ENCODE measurements at regions not wholly inside any gene's neighbourhood (a gene's known extent, or its start where the extent isn't known, plus 50 kb on each side); places are given as distances from the start of the nearest gene placed in this dataset.

DNA sequence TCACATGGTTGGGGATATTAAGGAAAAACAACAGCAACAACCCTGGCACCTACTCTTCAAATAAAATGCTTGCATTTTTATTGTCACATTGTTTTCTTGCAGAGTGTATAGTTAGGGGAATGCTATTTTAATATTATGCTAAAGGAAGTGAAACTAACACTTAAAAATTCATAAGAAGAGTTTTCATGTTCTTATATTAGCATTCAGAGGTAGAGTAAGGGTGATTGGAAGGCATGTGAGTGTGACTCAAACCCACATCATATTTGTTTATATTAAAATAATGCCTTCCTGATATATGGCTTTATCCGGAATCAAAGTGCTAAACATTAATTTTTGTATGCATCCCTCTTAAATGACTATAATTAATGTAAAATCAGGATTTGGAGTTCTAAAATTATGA, 59.8 kb upstream of the TES start:
- no peaks in the 10 kb centered on the region for H3K27me3 Mint-ChIP-seq (ENCODE audit: unreplicated experiment)
- BruUV-seq (replicated peaks): no TSS peak
- no peaks in the 10 kb centered on the region for H3K36me3 Mint-ChIP-seq (ENCODE audit: insufficient read depth, unreplicated experiment)
- H3K4me1 Mint-ChIP-seq (ENCODE audit: low read depth, unreplicated experiment): no peaks in the 10 kb centered on the region
- H3K9me3 Mint-ChIP-seq (ENCODE audit: low read depth, unreplicated experiment): no peaks in the 10 kb centered on the region
- intact Hi-C loops (cut with micrococcal nuclease; ENCODE audit: unreplicated experiment): no loop called here
- CTCF ChIA-PET: no interaction called here
- no peak overlapping the region for H3K27ac Mint-ChIP-seq (ENCODE audit: unreplicated experiment)
- no peak overlapping the region for H3K4me3 Mint-ChIP-seq (ENCODE audit: low read depth, unreplicated experiment)
- no peak for DNase-seq
- no peak for TF ChIP-seq CTCF (IDR thresholded peaks at IDR 0.05; ENCODE audit: unreplicated experiment)

- intact Hi-C loops (cut with micrococcal nuclease; ENCODE audit: unreplicated experiment): no loop called here
- H3K4me3 Mint-ChIP-seq (ENCODE audit: low read depth, unreplicated experiment): no peak overlapping the region
- CTCF ChIA-PET: no interaction called here
These were observed 58.1 kb upstream of the TES start for GRCh38 chr7:116152276-116152675.

DNA sequence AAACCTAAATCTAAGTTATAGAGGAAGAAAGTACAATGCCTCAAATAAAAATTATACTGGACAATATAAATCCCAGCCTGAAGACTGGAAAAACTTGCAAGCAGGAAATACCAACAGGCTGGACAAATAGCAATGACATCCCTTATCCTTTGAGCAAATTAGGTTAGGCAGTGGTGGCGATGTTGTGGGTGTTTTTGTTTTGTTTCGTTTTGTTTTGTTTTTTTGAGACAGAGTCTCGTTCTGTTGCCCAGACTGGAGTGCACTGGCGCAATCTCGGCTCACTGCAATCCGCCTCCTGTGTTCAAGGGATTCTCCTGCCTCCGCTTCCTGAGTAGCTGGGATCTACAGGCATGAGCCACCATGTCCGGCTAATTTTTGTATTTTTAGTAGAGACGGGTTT, 57.3 kb upstream of the TES start:
- intact Hi-C loops (cut with micrococcal nuclease; ENCODE audit: unreplicated experiment): no loop called here
- H3K27ac Mint-ChIP-seq (ENCODE audit: unreplicated experiment): no peak overlapping the region
- TF ChIP-seq CTCF (IDR thresholded peaks at IDR 0.05; ENCODE audit: unreplicated experiment): no peak
- no peaks in the 10 kb centered on the region for H3K36me3 Mint-ChIP-seq (ENCODE audit: insufficient read depth, unreplicated experiment)
- no peak overlapping the region for H3K4me3 Mint-ChIP-seq (ENCODE audit: low read depth, unreplicated experiment)
- no peaks in the 10 kb centered on the region for H3K4me1 Mint-ChIP-seq (ENCODE audit: low read depth, unreplicated experiment)
- CTCF ChIA-PET: no interaction called here
- no peaks in the 10 kb centered on the region for H3K27me3 Mint-ChIP-seq (ENCODE audit: unreplicated experiment)
- BruUV-seq (replicated peaks): no TSS peak
- no peak for DNase-seq
- H3K9me3 Mint-ChIP-seq (ENCODE audit: low read depth, unreplicated experiment): no peaks in the 10 kb centered on the region

More at GRCh38 chr7:116152276-116152675, 58.1 kb upstream of the TES start:
- BruUV-seq (replicated peaks): no TSS peak
- Mint-ChIP-seq H3K27me3 (ENCODE audit: unreplicated experiment) (no peaks in the 10 kb centered on the region), H3K36me3 (ENCODE audit: insufficient read depth, unreplicated experiment) (no peaks in the 10 kb centered on the region), H3K4me1 (ENCODE audit: low read depth, unreplicated experiment) (no peaks in the 10 kb centered on the region), H3K9me3 (ENCODE audit: low read depth, unreplicated experiment) (no peaks in the 10 kb centered on the region), H3K27ac (ENCODE audit: unreplicated experiment) (no peak overlapping the region)
- no peak for DNase-seq
- no peak for TF ChIP-seq CTCF (IDR thresholded peaks at IDR 0.05; ENCODE audit: unreplicated experiment)

GRCh38 chr7:116159711-116160110, 50.6 kb upstream of the TES start:
- Mint-ChIP-seq H3K9me3 (ENCODE audit: low read depth, unreplicated experiment) (no peaks in the 10 kb centered on the region), H3K36me3 (ENCODE audit: insufficient read depth, unreplicated experiment) (no peaks in the 10 kb centered on the region), H3K27me3 (ENCODE audit: unreplicated experiment) (no peaks in the 10 kb centered on the region), H3K27ac (ENCODE audit: unreplicated experiment) (no peak overlapping the region), H3K4me3 (ENCODE audit: low read depth, unreplicated experiment) (no peak overlapping the region), H3K4me1 (ENCODE audit: low read depth, unreplicated experiment) (peaks cover 11% of the 10 kb centered on the region)
- no peak for DNase-seq
- CTCF ChIA-PET: interaction anchor here (1.1 kb wide), 1 partner anchor 21 kb away, joined by 4 read pairs; no protein-coding TSS in a partner anchor
- BruUV-seq (replicated peaks): no TSS peak
- TF ChIP-seq CTCF (IDR thresholded peaks at IDR 0.05; ENCODE audit: unreplicated experiment): no peak
- intact Hi-C loops (cut with micrococcal nuclease; ENCODE audit: unreplicated experiment): no loop called here

Measured in Calu3 (cell line).